HepG2 (cell line): ENCODE measurements at regions not wholly inside any gene's neighbourhood (a gene's known extent, or its start where the extent isn't known, plus 50 kb on each side); places are given as distances from the start of the nearest gene placed in this dataset.

ENCODE experiments used
- ATAC-seq: fragments of 200-7000 bp; cut with Tn5 transposase; 3 replicates; pipeline ENCODE4 v1.9.1; 2020; ENCODE audit warnings: mild to moderate bottlenecking, moderate library complexity
- BruUV-seq: library from RNA; stranded (reverse); fragments of 400-500 nt; replicated peaks from 2 replicates; lab custom pipeline; 2021; lab: Mats Ljungman, UMichigan
- CTCF ChIA-PET: fragments of 300-600 bp; formaldehyde crosslinking; extraction: SDS; loops from one replicate; lab custom pipeline; 2021; ENCODE audit warnings: low total read pairs, inconsistent platforms, low intra/inter-chr PET ratio; lab: Yijun Ruan, JAX
- POLR2A ChIA-PET: fragments of 350-600 bp; sonication (Branson Sonifier 250); formaldehyde crosslinking; loops from one replicate; lab custom pipeline; 2020; ENCODE audit warnings: antibody characterized with exemption, inconsistent platforms; lab: Yijun Ruan, JAX
- DNase-seq: peaks from one replicate; pipeline ENCODE4 v3.0.0-alpha.2; 2015; ENCODE audit warnings: low spot score
- FAIRE-seq: peaks from 3 replicates; lab custom pipeline; 2011; peaks lifted over from hg19 to GRCh38; lab: Jason Lieb, UNC
- H2AFZ ChIP-seq: one replicate; pipeline ENCODE4 v1.6.1; 2011; ENCODE audit warnings: low read length, inconsistent platforms
- H3K27ac ChIP-seq: fragments of 300-600 bp; 3 replicates; pipeline ENCODE4 v1.8.0; 2011; ENCODE audit warnings: mixed run types, mild to moderate bottlenecking, mixed read lengths, low read length, inconsistent platforms; ENCODE audit not compliant: insufficient read depth; ENCODE audit errors: extremely low read length
- H3K27me3 ChIP-seq, 2 experiments: fragments of 200-600 bp in 1 of 2; 2 replicates in 1 of 2; 3 replicates in 1 of 2; pipeline versions ENCODE4 v1.6.0 to v1.8.0; 2011; ENCODE audit warnings: low read length in 2 of 2, mild to moderate bottlenecking in 2 of 2, moderate library complexity in 2 of 2, inconsistent platforms in 1 of 2; ENCODE audit not compliant: insufficient read depth in 2 of 2, control insufficient read depth in 1 of 2
- H3K36me3 ChIP-seq, 2 experiments: fragments of 200-600 bp in 1 of 2; replicated peaks in 1 of 2; 2 replicates in 1 of 2; 3 replicates in 1 of 2; pipeline versions ENCODE4 v1.5.1 to v1.8.0; 2011; ENCODE audit warnings: low read length in 2 of 2, inconsistent platforms in 1 of 2; ENCODE audit not compliant: insufficient read depth in 2 of 2, control insufficient read depth in 1 of 2
- H3K4me1 ChIP-seq: 2 replicates; pipeline ENCODE4 v1.5.1; 2012; ENCODE audit warnings: low read length, inconsistent platforms; ENCODE audit not compliant: insufficient read depth
- H3K4me2 ChIP-seq: 2 replicates; pipeline ENCODE4 v1.6.0; 2011; ENCODE audit warnings: low read depth, low read length, inconsistent platforms
- H3K4me3 ChIP-seq, 3 experiments: fragments of 200-600 bp in 1 of 3; sonication (generic), shearing (Covaris generic) in 1 of 3; replicated peaks in 1 of 3; 2 replicates each; pipeline ENCODE4 v1.5.1; 2011 to 2016; ENCODE audit warnings: low read length in 3 of 3, inconsistent platforms in 2 of 3, low read depth in 2 of 3, mild to moderate bottlenecking in 2 of 3, control low read depth in 1 of 3, mixed read lengths in 1 of 3; ENCODE audit not compliant: insufficient read depth in 1 of 3
- H3K79me2 ChIP-seq: one replicate; pipeline ENCODE4 v1.6.1; 2011; ENCODE audit warnings: low read length, inconsistent platforms; ENCODE audit not compliant: insufficient read depth
- H3K9ac ChIP-seq: 2 replicates; pipeline ENCODE4 v1.6.0; 2011; ENCODE audit warnings: mild to moderate bottlenecking, low read depth, low read length, inconsistent platforms; ENCODE audit not compliant: insufficient read depth
- H3K9me3 ChIP-seq: 2 replicates; pipeline ENCODE4 v1.5.1; 2012; ENCODE audit warnings: mild to moderate bottlenecking, low read length
- H4K20me1 ChIP-seq: 2 replicates; pipeline ENCODE4 v1.6.0; 2011; ENCODE audit warnings: inconsistent platforms, mild to moderate bottlenecking, low read length, moderate library complexity; ENCODE audit not compliant: insufficient read depth
- EZH2 ChIP-seq: conservative IDR thresholded peaks from 2 replicates; pipeline ENCODE4 v1.6.1; 2012; ENCODE audit warnings: mild to moderate bottlenecking, low read depth, low read length, moderate library complexity
- MED8 ChIP-seq: sonication (generic); formaldehyde crosslinking; IDR thresholded peaks from 2 replicates; pipeline ENCODE4 v1.8.1; 2023; ENCODE audit warnings: mild to moderate bottlenecking, missing genetic modification reagents; ENCODE audit not compliant: insufficient replicate concordance
- PHF20 ChIP-seq: sonication (generic); formaldehyde crosslinking; IDR thresholded peaks from 2 replicates; pipeline ENCODE4 v1.5.0; 2020; ENCODE audit warnings: mild to moderate bottlenecking, missing genetic modification reagents
- REL ChIP-seq: sonication (generic); formaldehyde crosslinking; conservative IDR thresholded peaks from 2 replicates; pipeline ENCODE4 v1.8.0; 2022; ENCODE audit warnings: mild to moderate bottlenecking, missing genetic modification reagents, moderate library complexity
- ZNF407 ChIP-seq: sonication (generic); formaldehyde crosslinking; IDR thresholded peaks from one replicate; pipeline ENCODE4 v1.5.1; 2020; ENCODE audit warnings: mild to moderate bottlenecking, missing genetic modification reagents; ENCODE audit errors: not compliant biosample characterization
- ZNF546 ChIP-seq: sonication (generic); formaldehyde crosslinking; conservative IDR thresholded peaks from 2 replicates; pipeline ENCODE4 v1.8.1; 2023; ENCODE audit warnings: mild to moderate bottlenecking, missing genetic modification reagents
- ZNF598 ChIP-seq: sonication (generic); formaldehyde crosslinking; IDR thresholded peaks from 2 replicates; pipeline ENCODE4 v1.5.1; 2020; ENCODE audit warnings: mild to moderate bottlenecking, missing genetic modification reagents, borderline replicate concordance
- ZNF740 ChIP-seq: sonication (generic); formaldehyde crosslinking; IDR thresholded peaks from 2 replicates; pipeline ENCODE4 v1.4.0; 2020; ENCODE audit warnings: missing genetic modification reagents
- WGBS: methylation state at CpG from one replicate; pipeline ENCODE4 v1.1.6; 2017; ENCODE audit warnings: low lambda C conversion rate; 5-methylcytosine and 5-hydroxymethylcytosine counted together
- in situ Hi-C: cut with HindIII; loops from 2 replicates; pipeline ENCODE4 v1.10.0; 2017; ENCODE audit warnings: low pct_unique_long_range_greater_than_20kb; ENCODE audit not compliant: extremely low pct_ligation_motif_present
- intact Hi-C: fragments of 100-400 bp; cut with micrococcal nuclease; formaldehyde crosslinking; loops from one replicate; pipeline ENCODE4 v1.10.0; 2022; ENCODE audit not compliant: unreplicated experiment

- Histone ChIP-seq H4K20me1 (no peaks in the 10 kb centered on the region), H3K9ac (no peak overlapping the region), H3K4me3 (no peak overlapping the region), H3K79me2 (no peaks in the 10 kb centered on the region), H3K36me3 (no peaks in the 10 kb centered on the region), H3K9me3 (no peaks in the 10 kb centered on the region), H3K4me1 (no peaks in the 10 kb centered on the region), H3K4me2 (no peak overlapping the region), H2AFZ (no peak overlapping the region), H3K27ac (no peak overlapping the region), H3K27me3 (no peaks in the 10 kb centered on the region)
- ChIA-PET POLR2A (no interaction called here), CTCF (no interaction called here)
- intact Hi-C loops, result no loop called here
- no peak for DNase-seq
- FAIRE-seq, result no peak
- no TSS peak for BruUV-seq
- WGBS, result 60% methylated on average over 8 of the region's 8 CpGs
- in situ Hi-C loops, result no loop called here
- TF ChIP-seq MED8 (no peak), PHF20 (CRISPR knock-in tag) (no peak), REL (CRISPR knock-in tag) (no peak), ZNF740 (no peak), ZNF598 (CRISPR knock-in tag) (no peak), EZH2 (no peak)
- no peak for ATAC-seq
Measured at GRCh38 chr12:92468358-92469020, 234.3 kb upstream of the PLEKHG7 start.

GRCh38 chr12:92467886-92468285 is 234.9 kb upstream of the PLEKHG7 start:
- no peak overlapping the region for H3K4me2 ChIP-seq
- no peaks in the 10 kb centered on the region for H3K79me2 ChIP-seq
- ATAC-seq, result no peak
- no peak overlapping the region for H3K9ac ChIP-seq
- no TSS peak for BruUV-seq
- in situ Hi-C loops (no loop called here), intact Hi-C loops (no loop called here)
- no peak overlapping the region for H3K27ac ChIP-seq
- no peaks in the 10 kb centered on the region for H3K4me1 ChIP-seq
- DNase-seq, result no peak
- no peaks in the 10 kb centered on the region for H3K27me3 ChIP-seq
- H3K9me3 ChIP-seq, result no peaks in the 10 kb centered on the region
- WGBS, result 18% methylated on average over 1 of the region's 1 CpG
- H3K4me3 ChIP-seq, result no peak overlapping the region
- H2AFZ ChIP-seq, result no peak overlapping the region
- CTCF ChIA-PET, result no interaction called here
- POLR2A ChIA-PET, result no interaction called here
- H3K36me3 ChIP-seq, result no peaks in the 10 kb centered on the region
- FAIRE-seq, result no peak
- no peaks in the 10 kb centered on the region for H4K20me1 ChIP-seq
- TF ChIP-seq ZNF546 (CRISPR knock-in tag), result no peak
- TF ChIP-seq ZNF407 (CRISPR knock-in tag), result no peak
